ENCODE measurements at regions not wholly inside any gene's neighbourhood (a gene's known extent, or its start where the extent isn't known, plus 50 kb on each side); places are given as distances from the start of the nearest gene placed in this dataset.
A peak's percentile ranks its signal among the peaks of the same experiment; 100 is the strongest.
"Not testable (repeated sequence)": the region's sequence is repeated elsewhere in the genome, so short reads cannot be mapped to it uniquely, and the experiment has no call there.

GRCh38 chr6:106883808-106884262 lies 90.7 kb downstream of the CD24 start:
- peak in 1 of 2 experiments; percentile 32 for DNase-seq

GRCh38 chr6:106882601-106883518 lies 91.7 kb downstream of the CD24 start:
- no peak for DNase-seq

DNA sequence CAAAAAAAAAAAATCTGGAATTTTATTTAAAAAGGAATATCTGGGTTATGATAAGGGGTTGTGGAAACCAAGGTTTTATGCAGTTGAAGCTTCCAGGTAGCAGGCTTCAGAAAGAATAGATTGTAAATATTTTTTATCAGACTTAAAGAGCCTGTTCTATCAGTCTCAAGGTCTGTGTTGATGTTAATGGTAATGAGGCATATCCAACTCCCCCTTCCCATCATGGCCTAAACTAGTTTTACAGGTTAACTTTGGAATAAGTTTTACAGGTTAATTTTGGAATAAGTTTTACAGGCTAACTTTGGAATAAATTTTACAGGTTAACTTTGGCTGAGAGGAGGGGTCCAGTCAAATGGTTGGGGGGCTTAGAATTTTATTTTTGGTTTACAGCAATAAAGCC lies 92.4 kb downstream of the CD24 start:
- DNase-seq = no peak

DNA sequence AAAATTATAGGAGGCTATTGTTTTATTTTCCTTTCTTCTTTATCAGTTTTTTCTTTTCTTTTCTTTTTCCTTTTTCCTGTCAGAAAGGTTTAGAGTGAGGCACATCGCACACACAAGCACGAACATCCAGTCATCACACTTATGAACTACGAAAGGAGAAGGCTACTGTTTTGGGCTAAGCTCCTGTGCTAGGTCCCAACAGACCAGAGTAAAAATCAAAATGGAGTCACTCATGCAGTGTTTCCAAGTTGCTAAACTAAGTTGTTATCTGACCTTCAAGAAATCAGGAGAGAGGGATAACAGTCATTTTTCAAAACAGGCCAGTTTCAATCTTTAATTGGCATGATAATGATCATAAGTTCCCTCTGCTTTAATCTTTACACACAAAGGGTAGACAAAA lies 93.6 kb downstream of the CD24 start:
- no peak for DNase-seq

GRCh38 chr6:106875782-106876321 lies 98.7 kb downstream of the CD24 start:
- DNase-seq = no peak

- DNase-seq = no peak
These were observed 100.0 kb downstream of the CD24 start for GRCh38 chr6:106874481-106874880.

DNA sequence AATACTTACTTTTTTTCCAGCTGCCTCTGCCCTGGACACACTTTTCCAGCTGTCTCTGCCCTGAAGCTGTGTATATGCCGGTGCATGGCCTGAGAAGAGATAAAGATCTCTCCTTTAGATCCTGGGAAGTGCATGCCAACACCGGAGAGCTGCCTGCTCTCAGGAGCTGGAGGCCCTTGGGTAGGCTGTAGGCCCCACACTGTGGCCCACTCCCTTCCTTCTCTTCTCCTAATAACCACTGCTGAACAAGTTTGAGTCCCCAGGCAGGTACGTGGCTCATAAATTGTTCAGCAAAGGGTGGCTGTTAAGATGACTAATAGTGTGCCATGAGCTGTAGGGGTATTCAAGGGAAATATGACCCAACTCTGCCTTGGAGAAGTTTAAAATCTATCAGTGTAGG lies 102.5 kb downstream of the CD24 start:
- no peak for DNase-seq

- no peak for DNase-seq
These were observed 103.5 kb downstream of the CD24 start for GRCh38 chr6:106870824-106871717.

DNA sequence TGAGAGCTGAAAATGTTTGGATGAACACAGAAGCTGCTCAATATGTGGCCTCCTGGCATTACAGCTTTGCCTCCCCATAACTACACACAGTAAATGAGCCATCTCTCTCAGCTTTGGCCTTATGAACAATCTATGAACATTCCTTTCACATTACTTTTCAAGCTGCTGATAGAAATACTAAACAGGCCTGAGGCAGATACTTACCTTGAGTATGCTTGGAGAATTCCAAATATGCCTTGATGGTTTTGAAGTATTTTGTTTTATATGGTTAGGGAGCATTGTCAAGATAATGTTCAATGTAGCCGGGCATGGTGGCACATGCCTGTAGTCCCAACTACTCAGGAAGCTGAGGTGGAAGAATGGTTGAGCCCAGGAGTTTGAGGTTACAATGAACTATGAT lies 104.5 kb downstream of the CD24 start:
- DNase-seq = no peak

- no peak for DNase-seq
These were observed 105.3 kb downstream of the CD24 start for GRCh38 chr6:106869203-106869602.

DNA sequence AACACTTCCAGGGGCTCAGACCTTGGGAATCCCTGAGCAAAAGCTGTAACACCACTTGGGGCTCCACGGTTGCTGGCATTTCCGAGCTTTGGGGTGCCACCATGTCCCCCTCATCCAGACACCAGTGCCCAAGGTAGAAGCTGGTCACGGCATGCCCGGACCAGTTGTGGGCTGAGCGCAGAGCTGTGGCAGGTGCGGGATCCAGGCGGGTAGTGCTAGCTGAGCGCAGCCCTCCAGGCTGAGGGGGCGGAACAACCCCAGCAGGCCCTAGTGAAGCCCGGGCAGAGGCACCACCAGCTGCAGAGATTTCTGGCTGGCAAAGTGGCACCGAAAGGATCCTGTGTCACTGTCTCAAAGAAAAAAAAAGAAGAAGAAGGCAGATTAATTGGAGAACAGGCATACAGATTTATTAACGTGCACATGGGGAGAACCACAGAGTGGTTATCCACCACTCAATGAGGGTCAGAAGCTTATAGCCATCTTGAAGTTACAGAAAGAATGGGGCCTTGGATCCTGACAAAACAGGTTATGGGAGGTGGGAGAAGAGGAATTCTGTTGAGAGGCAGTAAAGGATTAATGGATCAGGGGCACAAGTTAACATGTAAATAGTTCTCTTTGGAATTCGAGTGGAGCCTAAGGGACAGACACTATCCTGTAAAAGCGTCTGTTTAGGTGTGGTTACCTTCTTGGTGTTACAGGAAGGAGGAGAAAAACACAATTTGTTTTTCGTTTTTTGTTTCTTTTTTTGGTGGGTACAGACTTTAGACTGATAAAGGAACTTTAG lies 107.5 kb downstream of the CD24 start:
- DNase-seq = no peak

DNA sequence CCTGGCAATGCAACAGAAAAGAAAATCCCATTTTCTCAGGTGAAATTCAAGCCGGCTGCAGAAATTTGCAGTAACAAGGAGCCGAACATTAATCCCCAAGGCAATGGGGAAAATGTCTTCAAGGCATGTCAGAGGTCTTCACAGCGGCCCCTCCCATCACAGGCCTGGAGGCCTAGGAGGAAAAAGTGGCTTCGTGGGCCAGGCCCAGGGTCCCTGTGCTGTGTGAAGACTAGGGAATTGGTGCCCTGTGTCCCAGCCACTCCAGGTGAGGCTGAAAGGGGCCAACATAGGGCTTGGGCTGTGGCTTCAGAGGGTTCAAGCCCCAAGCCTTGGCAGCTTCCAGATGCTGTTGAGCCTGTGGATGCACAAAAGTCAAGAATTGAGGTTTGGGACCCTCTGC lies 111.7 kb downstream of the CD24 start:
- DNase-seq = no peak

DNA sequence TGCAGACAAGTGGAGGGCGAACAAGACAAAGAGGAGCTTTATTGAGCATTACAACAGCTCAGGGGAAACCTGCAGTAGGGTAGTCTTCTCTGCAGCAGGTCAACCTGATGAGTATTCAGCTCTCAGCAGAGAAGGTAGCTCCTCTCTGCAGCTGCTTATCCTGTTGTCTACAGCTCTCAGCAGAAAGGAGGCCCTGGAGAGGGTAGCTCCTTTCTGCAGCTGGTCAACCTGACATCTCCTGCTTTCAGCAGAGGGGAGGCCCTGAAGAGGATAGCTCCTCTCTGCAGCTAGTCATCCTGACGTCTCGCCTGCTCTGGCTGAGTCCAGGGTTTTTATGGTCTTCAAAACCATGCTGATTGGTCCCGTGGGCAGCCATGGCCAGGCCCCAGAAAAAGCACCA lies 113.6 kb downstream of the CD24 start:
- DNase-seq = no peak

DNA sequence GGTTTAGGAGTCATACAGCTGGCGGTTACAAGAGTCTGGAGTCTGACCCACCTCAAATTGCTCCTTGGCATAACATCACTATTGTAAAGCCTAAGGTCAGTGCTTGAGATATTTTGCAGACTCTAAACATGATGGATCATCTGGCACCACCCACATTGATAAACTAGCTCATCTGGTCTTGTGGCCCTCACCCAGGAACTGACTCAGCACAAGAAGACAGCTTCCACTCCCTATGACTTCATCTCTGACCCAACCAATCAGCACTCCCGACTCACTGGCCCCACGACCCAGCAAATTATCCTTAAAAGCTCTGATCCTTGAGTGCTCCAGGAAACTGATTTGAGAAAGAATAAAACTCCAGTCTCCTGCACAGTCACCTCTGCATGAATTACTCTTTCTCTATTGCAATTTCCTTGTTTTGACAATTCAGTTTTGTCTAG lies 115.9 kb downstream of the CD24 start:
- no peak for DNase-seq

- DNase-seq = no peak
These were observed 116.5 kb downstream of the CD24 start for GRCh38 chr6:106857771-106858652.

DNA sequence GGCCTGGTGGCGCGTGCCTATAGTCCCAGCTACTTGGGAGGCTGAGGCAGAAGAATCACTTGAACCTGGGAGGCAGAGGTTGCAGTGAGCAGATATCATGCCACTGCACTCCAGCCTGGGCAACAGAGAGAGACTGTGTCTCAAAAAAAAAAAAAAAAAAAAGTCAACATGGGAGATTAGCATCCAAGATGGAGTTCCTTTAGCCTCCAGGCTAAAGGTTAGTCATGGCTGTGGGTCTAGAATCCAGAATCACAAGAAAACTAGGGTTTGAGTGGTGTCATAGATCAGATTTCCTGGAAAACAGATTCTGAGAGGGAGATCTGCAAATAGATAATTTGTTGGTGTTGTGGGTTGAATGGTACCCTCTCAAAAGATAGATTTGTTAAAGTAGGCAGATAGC lies 117.2 kb downstream of the CD24 start:
- DNase-seq = not testable (repeated sequence)

DNA sequence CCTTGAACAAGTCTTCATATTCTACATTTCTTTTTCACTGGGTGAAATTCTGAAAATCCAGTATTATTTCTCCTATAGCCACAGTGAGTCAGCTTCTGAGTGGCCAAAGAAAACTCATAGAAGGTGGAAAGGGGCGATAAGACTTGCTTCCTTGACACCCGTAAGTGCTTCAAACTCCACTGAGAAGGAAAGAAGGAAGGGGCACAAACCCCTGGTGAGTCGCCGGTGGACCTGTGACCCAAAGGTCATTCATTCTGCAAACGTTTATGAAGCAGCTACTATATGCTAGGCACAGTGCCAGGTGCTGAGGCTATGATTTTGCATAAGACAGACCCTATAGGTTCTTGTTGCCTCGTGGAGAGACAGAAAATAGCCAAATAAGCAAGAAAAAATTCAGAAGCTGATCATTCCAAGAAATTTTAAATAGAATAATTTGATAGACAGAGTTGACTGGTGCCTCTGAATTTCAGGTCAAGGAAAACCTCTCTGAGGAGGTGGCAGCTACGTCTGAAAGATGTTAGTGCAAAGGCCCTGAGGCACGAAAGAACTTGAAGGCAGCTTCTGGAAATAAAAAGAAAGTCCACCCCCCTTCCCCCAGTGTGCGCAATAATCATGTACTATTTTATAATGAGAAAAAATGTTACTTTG lies 118.2 kb downstream of the CD24 start:
- no peak for DNase-seq

DNA sequence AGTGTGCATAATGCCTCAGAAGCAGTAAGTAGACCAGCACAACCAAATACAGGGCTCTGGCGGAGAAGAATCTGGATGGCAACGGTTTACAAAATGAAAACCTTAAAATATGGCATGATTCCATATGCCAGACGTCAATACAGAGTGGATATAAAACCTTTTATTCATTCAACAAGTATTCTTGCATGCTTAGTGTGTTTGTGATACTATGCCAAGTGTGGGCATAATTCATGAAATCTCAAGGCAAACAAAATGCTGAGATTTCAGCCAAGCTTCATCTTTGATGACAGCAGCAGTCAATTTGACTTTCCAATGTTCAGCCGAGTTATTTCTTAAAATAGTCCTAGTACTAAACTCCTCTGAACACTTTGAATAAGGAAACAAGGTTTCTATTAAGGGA lies 119.4 kb downstream of the CD24 start:
- DNase-seq = no peak

GRCh38 chr6:106849676-106850332 lies 124.7 kb downstream of the CD24 start:
- DNase-seq = no peak

GRCh38 chr6:106849120-106849519 lies 125.4 kb downstream of the CD24 start:
- no peak for DNase-seq

All from NCI-H526 (cell line).